A549 (cell line): ENCODE measurements at regions not wholly inside any gene's neighbourhood (a gene's known extent, or its start where the extent isn't known, plus 50 kb on each side); places are given as distances from the start of the nearest gene placed in this dataset.

Source experiments
- ATAC-seq, 2 experiments: fragments of 200-7000 bp in 1 of 2; fragments of >200 bp in 1 of 2; cut with Nextera tagmentation in 1 of 2; cut with Tn5 transposase in 1 of 2; 3 replicates each; pipeline versions ENCODE4 v1.8.0 to v1.9.1; 2018 to 2020; ENCODE audit warnings: mild to moderate bottlenecking in 1 of 2, moderate library complexity in 1 of 2
- CTCF ChIA-PET: fragments of 300-600 bp; sonication (Branson Sonifier 250); formaldehyde crosslinking; extraction: SDS; loops from one replicate; lab custom pipeline; 2021; ENCODE audit warnings: antibody characterized with exemption, inconsistent platforms; lab: Yijun Ruan, JAX
- POLR2A ChIA-PET: fragments of 350-600 bp; formaldehyde crosslinking; extraction: SDS; loops from one replicate; lab custom pipeline; 2021; ENCODE audit warnings: antibody characterized with exemption, inconsistent platforms; lab: Yijun Ruan, JAX
- DNase-seq, 2 experiments: peaks; one replicate each; pipeline versions ENCODE4 v3.0.0 to v3.0.0-alpha.2; 2011 to 2016; ENCODE audit warnings: low read depth in 1 of 2, low spot score in 1 of 2
- FAIRE-seq: peaks from 2 replicates; lab custom pipeline; 2011; peaks lifted over from hg19 to GRCh38; lab: Jason Lieb, UNC
- H3K27ac ChIP-seq, 2 experiments: fragments of >200 bp; sonication (Bioruptor Twin); formaldehyde crosslinking; 3 replicates each; pipeline ENCODE4 v1.5.1; 2016 to 2017
- H3K4me1 ChIP-seq: fragments of >200 bp; sonication (Bioruptor Twin); formaldehyde crosslinking; 3 replicates; pipeline ENCODE4 v1.6.1; 2016
- H3K4me2 ChIP-seq: fragments of >200 bp; sonication (Bioruptor Twin); formaldehyde crosslinking; 3 replicates; pipeline ENCODE4 v1.6.1; 2016
- H3K4me3 ChIP-seq: fragments of >200 bp; sonication (Bioruptor Twin); formaldehyde crosslinking; 3 replicates; pipeline ENCODE4 v1.5.1; 2016
- H3K9me3 ChIP-seq: fragments of >200 bp; sonication (Bioruptor Twin); formaldehyde crosslinking; 3 replicates; pipeline ENCODE4 v1.6.1; 2016
- CEBPB ChIP-seq, 2 experiments: fragments of >200 bp in 1 of 2; sonication (Bioruptor Twin) in 1 of 2; formaldehyde crosslinking in 1 of 2; IDR thresholded peaks; 2 replicates each; pipeline ENCODE4 v1.6.1; 2012 to 2016
- CHD2 ChIP-seq: fragments of 150-350 bp; IDR thresholded peaks from 2 replicates; pipeline ENCODE4 v1.6.1; 2014; ENCODE audit warnings: low read length; ENCODE audit not compliant: partially characterized antibody
- CHD4 ChIP-seq: fragments of 200-600 bp; sonication (generic); IDR thresholded peaks from 2 replicates; pipeline ENCODE4 v1.6.1; 2016; ENCODE audit warnings: antibody characterized with exemption, mild to moderate bottlenecking, borderline replicate concordance
- EHMT2 ChIP-seq: fragments of 200-600 bp; sonication (generic); IDR thresholded peaks from 2 replicates; pipeline ENCODE4 v1.6.1; 2016; ENCODE audit warnings: antibody characterized with exemption, low read depth, mild to moderate bottlenecking, moderate library complexity
- EP300 ChIP-seq, 2 experiments: fragments of >200 bp; sonication (Bioruptor Twin); formaldehyde crosslinking; IDR thresholded peaks; 2 replicates in 1 of 2; 3 replicates in 1 of 2; pipeline ENCODE4 v1.6.1; 2016 to 2017
- ESRRA ChIP-seq: fragments of 150-350 bp; IDR thresholded peaks from 2 replicates; pipeline ENCODE4 v1.6.1; 2014; ENCODE audit warnings: mild to moderate bottlenecking, low read length, borderline replicate concordance
- FOSL2 ChIP-seq, 2 experiments: fragments of 450-650 bp in 1 of 2; fragments of >200 bp in 1 of 2; sonication (Bioruptor Twin) in 1 of 2; formaldehyde crosslinking; IDR thresholded peaks; 2 replicates each; pipeline versions ENCODE4 v1.5.0 to v1.6.1; 2016 to 2020; ENCODE audit warnings: mild to moderate bottlenecking in 1 of 2, moderate library complexity in 1 of 2
- GATA3 ChIP-seq: IDR thresholded peaks from 2 replicates; pipeline ENCODE4 v1.6.1; 2012; ENCODE audit warnings: borderline replicate concordance
- HEYL ChIP-seq: fragments of 250-450 bp; sonication (Bioruptor Pico); IDR thresholded peaks from 2 replicates; pipeline ENCODE4 v1.8.0; 2021; ENCODE audit warnings: mild to moderate bottlenecking, moderate library complexity
- HOXA7 ChIP-seq: fragments of 250-450 bp; sonication (Bioruptor Pico); IDR thresholded peaks from 2 replicates; pipeline ENCODE4 v1.5.0; 2020; ENCODE audit warnings: mild to moderate bottlenecking, moderate library complexity
- JUN ChIP-seq, 2 experiments: fragments of >200 bp; sonication (Bioruptor Twin); formaldehyde crosslinking; IDR thresholded peaks; 2 replicates in 1 of 2; 3 replicates in 1 of 2; pipeline ENCODE4 v1.6.1; 2016 to 2017
- KDM5A ChIP-seq: fragments of 200-600 bp; sonication (generic); IDR thresholded peaks from 2 replicates; pipeline ENCODE4 v1.6.1; 2016; ENCODE audit warnings: antibody characterized with exemption, mild to moderate bottlenecking
- MAFK ChIP-seq: fragments of 450-650 bp; IDR thresholded peaks from 2 replicates; pipeline ENCODE4 v1.6.1; 2014; ENCODE audit not compliant: partially characterized antibody
- MYC ChIP-seq: IDR thresholded peaks from 2 replicates; pipeline ENCODE4 v1.6.1; 2012; ENCODE audit warnings: mild to moderate bottlenecking, inconsistent platforms, low read length, improper control_type of control experiment, borderline replicate concordance
- NFE2L2 ChIP-seq: fragments of 150-350 bp; conservative IDR thresholded peaks from 2 replicates; pipeline ENCODE4 v1.6.1; 2014; ENCODE audit warnings: low read length
- POLR2A ChIP-seq: IDR thresholded peaks from 2 replicates; pipeline ENCODE4 v1.6.1; 2012; ENCODE audit warnings: mild to moderate bottlenecking, low read length
- RARB ChIP-seq: fragments of 250-450 bp; sonication (Bioruptor Pico); IDR thresholded peaks from 2 replicates; pipeline ENCODE4 v1.8.0; 2021; ENCODE audit warnings: mild to moderate bottlenecking, moderate library complexity
- RCOR1 ChIP-seq: fragments of 150-350 bp; IDR thresholded peaks from 2 replicates; pipeline ENCODE4 v1.6.1; 2014; ENCODE audit warnings: antibody characterized with exemption, low read length, low read depth
- SMC3 ChIP-seq: fragments of >200 bp; sonication (Bioruptor Twin); formaldehyde crosslinking; IDR thresholded peaks from 3 replicates; pipeline ENCODE4 v1.6.1; 2018; ENCODE audit warnings: inconsistent platforms
- SREBF2 ChIP-seq: fragments of 450-650 bp; IDR thresholded peaks from 2 replicates; pipeline ENCODE4 v1.6.1; 2014; ENCODE audit warnings: mild to moderate bottlenecking, moderate library complexity
- ZFP36 ChIP-seq: fragments of 450-650 bp; IDR thresholded peaks from 2 replicates; pipeline ENCODE4 v1.6.1; 2014; ENCODE audit warnings: borderline replicate concordance; ENCODE audit not compliant: partially characterized antibody
- ZNF302 ChIP-seq: fragments of 250-450 bp; sonication (Bioruptor Pico); IDR thresholded peaks from 2 replicates; pipeline ENCODE4 v1.9.0; 2021; ENCODE audit warnings: inconsistent platforms, mild to moderate bottlenecking, moderate library complexity
- ZSCAN20 ChIP-seq: fragments of 250-450 bp; sonication (Bioruptor Pico); IDR thresholded peaks from 2 replicates; pipeline ENCODE4 v1.8.0; 2022; ENCODE audit warnings: mild to moderate bottlenecking, moderate library complexity
- WGBS: methylation state at CpG from one replicate; pipeline ENCODE4 v1.1.6; 2017; ENCODE audit errors: missing lambda C conversion rate; 5-methylcytosine and 5-hydroxymethylcytosine counted together
- TF ChIP-seq, protein P1 (sequence below): IDR thresholded peaks from 2 replicates; pipeline ENCODE4 v1.6.1; 2012
- TF ChIP-seq, protein P2 (sequence below): fragments of 450-650 bp; IDR thresholded peaks from 2 replicates; pipeline ENCODE4 v1.6.1; 2014; ENCODE audit warnings: antibody characterized with exemption
- TF ChIP-seq, protein P3 (sequence below): fragments of >200 bp; sonication (Bioruptor Twin); formaldehyde crosslinking; IDR thresholded peaks from 3 replicates; pipeline ENCODE4 v1.5.1; 2016
- TF ChIP-seq, protein P4 (sequence below): fragments of >200 bp; sonication (Bioruptor Twin); formaldehyde crosslinking; IDR thresholded peaks from 2 replicates; pipeline ENCODE4 v1.6.1; 2016
- TF ChIP-seq, protein P5 (sequence below): fragments of >200 bp; sonication (Bioruptor Twin); formaldehyde crosslinking; IDR thresholded peaks from 3 replicates; pipeline ENCODE4 v1.6.1; 2016
- TF ChIP-seq, protein P6 (sequence below): IDR thresholded peaks from 2 replicates; pipeline ENCODE4 v1.6.1; 2012; ENCODE audit warnings: low read depth, borderline replicate concordance

DNA sequence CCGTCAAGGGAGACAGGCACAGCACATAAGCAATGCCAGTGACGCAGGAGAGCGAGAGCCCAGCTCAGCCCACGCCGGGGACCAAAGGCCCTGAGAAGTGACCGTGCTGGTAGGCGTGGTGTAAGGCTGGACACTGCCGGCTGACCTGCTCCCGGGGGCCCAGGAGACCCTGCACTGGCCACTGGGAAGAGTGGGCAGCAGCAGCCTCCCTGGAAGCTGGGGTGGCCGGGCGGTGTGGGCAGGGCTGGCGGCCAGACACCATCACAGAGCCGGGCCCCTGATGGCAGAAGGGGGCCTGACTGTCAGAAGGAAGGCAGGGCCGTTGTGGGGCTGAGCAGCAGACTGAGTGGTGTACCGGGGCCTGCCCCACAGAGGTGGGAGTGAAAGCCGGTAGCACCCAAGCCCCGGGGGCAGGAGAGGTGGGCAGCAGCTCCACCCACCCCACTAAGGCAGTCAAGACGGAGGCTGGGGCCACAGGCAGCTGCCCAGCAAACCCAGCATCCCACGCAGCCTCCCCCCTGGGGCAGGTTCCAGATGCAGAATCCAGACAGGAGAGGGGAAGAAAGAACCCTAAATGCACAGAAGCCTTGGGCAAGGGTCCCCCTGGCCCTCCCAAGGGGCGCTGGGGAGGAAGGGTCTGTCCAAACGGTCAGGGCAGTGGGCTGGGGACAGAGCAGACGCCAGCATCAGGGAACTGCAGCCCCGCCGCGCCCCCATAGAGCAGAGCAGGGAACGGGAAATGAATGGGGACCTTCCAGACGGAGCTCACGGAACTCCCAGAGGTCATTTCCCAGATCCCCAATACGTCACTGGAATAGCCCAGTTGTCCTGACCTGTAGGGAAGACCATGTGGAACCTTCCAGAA lies 205.2 kb downstream of the BRD1 start:
- Histone ChIP-seq H3K4me2 (no peak overlapping the region), H3K4me1 (no peaks in the 10 kb centered on the region), H3K27ac (no peak overlapping the region), H3K9me3 (no peaks in the 10 kb centered on the region), H3K4me3 (no peak overlapping the region)
- POLR2A ChIA-PET, result no interaction called here
- TF ChIP-seq NFE2L2 (no peak), EHMT2 (no peak), POLR2A (no peak), FOSL2 (IDR thresholded peaks at IDR 0.05) (no peak), FOSL2 (CRISPR knock-in tag; IDR thresholded peaks at IDR 0.05) (no peak)
- FAIRE-seq, result no peak
- no peak for DNase-seq
- no peak for ATAC-seq
- WGBS, result 57% methylated on average over 16 of the region's 29 CpGs
- CTCF ChIA-PET, result interaction anchor here (1.3 kb wide), 1 partner anchor 8 kb away, joined by 3 read pairs; no protein-coding TSS in a partner anchor

DNA sequence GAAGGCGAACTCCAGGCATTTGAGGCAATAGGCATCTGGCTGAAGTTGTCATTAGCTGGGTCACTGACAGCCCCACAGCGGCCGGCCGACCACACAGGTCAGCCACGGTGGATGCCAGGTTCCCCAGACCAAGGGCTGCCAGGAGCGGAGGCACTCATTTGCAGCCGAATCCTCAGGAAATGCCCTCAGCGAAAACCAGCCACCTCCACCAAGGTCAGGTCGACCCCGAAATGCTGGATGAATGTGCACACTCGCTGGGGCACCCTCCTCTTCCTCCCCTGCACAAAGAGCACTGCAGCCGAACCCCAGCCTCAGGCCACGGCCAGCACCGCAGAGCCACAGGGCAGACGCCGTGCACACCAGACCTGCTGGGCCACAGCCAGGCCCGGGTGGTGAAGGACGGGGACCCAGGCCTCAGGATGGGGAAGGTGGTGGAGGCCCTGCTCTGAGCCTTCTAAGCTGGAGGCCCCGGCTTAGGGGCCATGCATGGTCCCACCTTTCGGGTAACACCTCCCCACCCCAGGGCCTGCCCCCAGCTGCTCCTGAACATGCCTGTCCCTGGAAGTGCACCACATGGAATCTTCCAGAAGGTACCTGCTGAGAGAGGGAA lies 206.0 kb downstream of the BRD1 start:
- H3K9me3 ChIP-seq, result no peaks in the 10 kb centered on the region
- no peak overlapping the region for H3K27ac ChIP-seq
- POLR2A ChIA-PET, result no interaction called here
- CTCF ChIA-PET, result interaction anchor here (1.1 to 1.3 kb wide), 2 partner anchors 9 to 11 kb away, joined by 3 read pairs; no protein-coding TSS in a partner anchor
- 52% methylated on average over 6 of the region's 20 CpGs for whole genome bisulfite sequencing
- H3K4me1 ChIP-seq, result no peaks in the 10 kb centered on the region
- FAIRE-seq (no peak), ATAC-seq (no peak), DNase-seq (no peak)
- TF ChIP-seq ZFP36 (no peak), MYC (no peak), POLR2A (no peak), FOSL2 (IDR thresholded peaks at IDR 0.05) (no peak), FOSL2 (CRISPR knock-in tag; IDR thresholded peaks at IDR 0.05) (no peak), ESRRA (no peak), RARB (no peak), RCOR1 (no peak), SMC3 (no peak), NFE2L2 (no peak), JUN (IDR thresholded peaks at IDR 0.05) (no peak), HOXA7 (CRISPR knock-in tag) (no peak), CHD4 (no peak), SREBF2 (no peak), CEBPB (IDR thresholded peaks at IDR 0.05) (no peak)
- TF ChIP-seq, protein P1, sequence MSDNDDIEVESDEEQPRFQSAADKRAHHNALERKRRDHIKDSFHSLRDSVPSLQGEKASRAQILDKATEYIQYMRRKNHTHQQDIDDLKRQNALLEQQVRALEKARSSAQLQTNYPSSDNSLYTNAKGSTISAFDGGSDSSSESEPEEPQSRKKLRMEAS, result no peak
- TF ChIP-seq, protein P2, sequence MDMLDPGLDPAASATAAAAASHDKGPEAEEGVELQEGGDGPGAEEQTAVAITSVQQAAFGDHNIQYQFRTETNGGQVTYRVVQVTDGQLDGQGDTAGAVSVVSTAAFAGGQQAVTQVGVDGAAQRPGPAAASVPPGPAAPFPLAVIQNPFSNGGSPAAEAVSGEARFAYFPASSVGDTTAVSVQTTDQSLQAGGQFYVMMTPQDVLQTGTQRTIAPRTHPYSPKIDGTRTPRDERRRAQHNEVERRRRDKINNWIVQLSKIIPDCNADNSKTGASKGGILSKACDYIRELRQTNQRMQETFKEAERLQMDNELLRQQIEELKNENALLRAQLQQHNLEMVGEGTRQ, result no peak
- TF ChIP-seq, protein P3, sequence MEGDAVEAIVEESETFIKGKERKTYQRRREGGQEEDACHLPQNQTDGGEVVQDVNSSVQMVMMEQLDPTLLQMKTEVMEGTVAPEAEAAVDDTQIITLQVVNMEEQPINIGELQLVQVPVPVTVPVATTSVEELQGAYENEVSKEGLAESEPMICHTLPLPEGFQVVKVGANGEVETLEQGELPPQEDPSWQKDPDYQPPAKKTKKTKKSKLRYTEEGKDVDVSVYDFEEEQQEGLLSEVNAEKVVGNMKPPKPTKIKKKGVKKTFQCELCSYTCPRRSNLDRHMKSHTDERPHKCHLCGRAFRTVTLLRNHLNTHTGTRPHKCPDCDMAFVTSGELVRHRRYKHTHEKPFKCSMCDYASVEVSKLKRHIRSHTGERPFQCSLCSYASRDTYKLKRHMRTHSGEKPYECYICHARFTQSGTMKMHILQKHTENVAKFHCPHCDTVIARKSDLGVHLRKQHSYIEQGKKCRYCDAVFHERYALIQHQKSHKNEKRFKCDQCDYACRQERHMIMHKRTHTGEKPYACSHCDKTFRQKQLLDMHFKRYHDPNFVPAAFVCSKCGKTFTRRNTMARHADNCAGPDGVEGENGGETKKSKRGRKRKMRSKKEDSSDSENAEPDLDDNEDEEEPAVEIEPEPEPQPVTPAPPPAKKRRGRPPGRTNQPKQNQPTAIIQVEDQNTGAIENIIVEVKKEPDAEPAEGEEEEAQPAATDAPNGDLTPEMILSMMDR, result no peak
- TF ChIP-seq, protein P4, sequence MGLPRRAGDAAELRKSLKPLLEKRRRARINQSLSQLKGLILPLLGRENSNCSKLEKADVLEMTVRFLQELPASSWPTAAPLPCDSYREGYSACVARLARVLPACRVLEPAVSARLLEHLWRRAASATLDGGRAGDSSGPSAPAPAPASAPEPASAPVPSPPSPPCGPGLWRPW, result no peak
- H3K4me2 ChIP-seq, result no peak overlapping the region
- no peak overlapping the region for H3K4me3 ChIP-seq

DNA sequence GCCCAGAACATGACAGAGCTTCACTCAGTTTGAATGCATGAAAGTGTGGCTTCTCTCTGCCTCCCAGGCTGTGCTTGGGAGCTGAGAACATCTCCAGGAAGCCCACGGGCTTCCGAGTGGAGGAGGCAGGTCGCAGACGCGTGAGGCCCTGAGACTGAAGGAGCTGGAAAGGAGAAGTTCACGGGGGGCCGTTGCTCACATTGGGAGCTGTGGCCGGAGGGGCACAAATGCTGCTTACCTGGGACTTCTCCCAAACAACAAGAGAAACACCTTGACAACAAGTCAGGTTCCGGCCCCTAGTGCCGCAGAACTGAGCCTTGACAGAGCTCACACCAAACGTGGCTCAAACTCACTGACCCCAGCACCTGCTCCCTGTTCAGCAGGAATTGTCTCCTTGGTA lies 207.0 kb downstream of the BRD1 start:
- FAIRE-seq, result no peak
- no peaks in the 10 kb centered on the region for H3K9me3 ChIP-seq
- no peak overlapping the region for H3K27ac ChIP-seq
- CTCF ChIA-PET, result interaction anchor here (1.1 to 1.2 kb wide), 2 partner anchors 12 to 13 kb away, joined by 3 to 4 read pairs; no protein-coding TSS in a partner anchor
- no peak overlapping the region for H3K4me2 ChIP-seq
- ATAC-seq, result no peak
- H3K4me1 ChIP-seq, result no peaks in the 10 kb centered on the region
- DNase-seq, result no peak
- H3K4me3 ChIP-seq, result no peak overlapping the region
- WGBS, result 30% methylated on average over 11 of the region's 11 CpGs
- POLR2A ChIA-PET, result no interaction called here
- TF ChIP-seq CHD2, result no peak
- TF ChIP-seq POLR2A, result no peak
- no peak for TF ChIP-seq ZSCAN20 (CRISPR knock-in tag)
- TF ChIP-seq RARB, result no peak
- TF ChIP-seq HEYL (CRISPR knock-in tag), result no peak
- TF ChIP-seq, protein P5, sequence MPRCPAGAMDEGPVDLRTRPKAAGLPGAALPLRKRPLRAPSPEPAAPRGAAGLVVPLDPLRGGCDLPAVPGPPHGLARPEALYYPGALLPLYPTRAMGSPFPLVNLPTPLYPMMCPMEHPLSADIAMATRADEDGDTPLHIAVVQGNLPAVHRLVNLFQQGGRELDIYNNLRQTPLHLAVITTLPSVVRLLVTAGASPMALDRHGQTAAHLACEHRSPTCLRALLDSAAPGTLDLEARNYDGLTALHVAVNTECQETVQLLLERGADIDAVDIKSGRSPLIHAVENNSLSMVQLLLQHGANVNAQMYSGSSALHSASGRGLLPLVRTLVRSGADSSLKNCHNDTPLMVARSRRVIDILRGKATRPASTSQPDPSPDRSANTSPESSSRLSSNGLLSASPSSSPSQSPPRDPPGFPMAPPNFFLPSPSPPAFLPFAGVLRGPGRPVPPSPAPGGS, result no peak
- TF ChIP-seq NFE2L2, result no peak
- no peak for TF ChIP-seq SREBF2
- no peak for TF ChIP-seq ESRRA
- no peak for TF ChIP-seq MAFK
- no peak for TF ChIP-seq KDM5A
- no peak for TF ChIP-seq CEBPB (IDR thresholded peaks at IDR 0.05)
- TF ChIP-seq, protein P6, sequence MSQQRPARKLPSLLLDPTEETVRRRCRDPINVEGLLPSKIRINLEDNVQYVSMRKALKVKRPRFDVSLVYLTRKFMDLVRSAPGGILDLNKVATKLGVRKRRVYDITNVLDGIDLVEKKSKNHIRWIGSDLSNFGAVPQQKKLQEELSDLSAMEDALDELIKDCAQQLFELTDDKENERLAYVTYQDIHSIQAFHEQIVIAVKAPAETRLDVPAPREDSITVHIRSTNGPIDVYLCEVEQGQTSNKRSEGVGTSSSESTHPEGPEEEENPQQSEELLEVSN, result no peak
- TF ChIP-seq EP300 (IDR thresholded peaks at IDR 0.05), result no peak
- TF ChIP-seq ZNF302, result no peak
- no peak for TF ChIP-seq GATA3
